GM19035 (cell line): ENCODE measurements at regions not wholly inside any gene's neighbourhood (a gene's known extent, or its start where the extent isn't known, plus 50 kb on each side); places are given as distances from the start of the nearest gene placed in this dataset.
"Not testable (repeated sequence)": the region's sequence is repeated elsewhere in the genome, so short reads cannot be mapped to it uniquely, and the experiment has no call there.

ENCODE experiments used
- ATAC-seq: cut with Tn5 transposase; IDR thresholded peaks from one replicate; pipeline ENCODE4 v1.9.1; 2021; ENCODE audit not compliant: unreplicated experiment

GRCh38 chr18:41631723-41632285 is 323.2 kb upstream of the PIK3C3 start:
- not testable (repeated sequence) for ATAC-seq

- ATAC-seq, result no peak
Measured at GRCh38 chr18:41630232-41630886, 324.7 kb upstream of the PIK3C3 start.

GRCh38 chr18:41624460-41624859 is 330.6 kb upstream of the PIK3C3 start:
- ATAC-seq, result no peak

- no peak for ATAC-seq
Measured at GRCh38 chr18:41621177-41621576, 333.9 kb upstream of the PIK3C3 start.

- ATAC-seq, result no peak
Measured at GRCh38 chr18:41618147-41618546, 336.9 kb upstream of the PIK3C3 start.

GRCh38 chr18:41617647-41618046 is 337.4 kb upstream of the PIK3C3 start:
- ATAC-seq, result no peak

GRCh38 chr18:41613003-41613609 is 341.9 kb upstream of the PIK3C3 start:
- ATAC-seq, result no peak

GRCh38 chr18:41604964-41605363 is 350.1 kb upstream of the PIK3C3 start:
- ATAC-seq, result no peak

GRCh38 chr18:41602034-41602433 is 353.0 kb upstream of the PIK3C3 start:
- no peak for ATAC-seq

GRCh38 chr18:41600693-41601391 is 354.2 kb upstream of the PIK3C3 start:
- ATAC-seq, result no peak

- no peak for ATAC-seq
Measured at GRCh38 chr18:41599466-41599865, 355.6 kb upstream of the PIK3C3 start.

- no peak for ATAC-seq
Measured at GRCh38 chr18:41594582-41594981, 360.5 kb upstream of the PIK3C3 start.

GRCh38 chr18:41593171-41593675 is 361.8 kb upstream of the PIK3C3 start:
- no peak for ATAC-seq

GRCh38 chr18:41587976-41588375 is 367.1 kb upstream of the PIK3C3 start:
- ATAC-seq, result no peak

GRCh38 chr18:41585512-41585911 is 369.5 kb upstream of the PIK3C3 start:
- no peak for ATAC-seq

- ATAC-seq, result no peak
Measured at GRCh38 chr18:41579185-41579584, 375.8 kb upstream of the PIK3C3 start.

GRCh38 chr18:41577529-41577928 is 377.5 kb upstream of the PIK3C3 start:
- no peak for ATAC-seq

- ATAC-seq, result no peak
Measured at GRCh38 chr18:41576643-41577042, 378.4 kb upstream of the PIK3C3 start.

- no peak for ATAC-seq
Measured at GRCh38 chr18:41569867-41570266, 385.2 kb upstream of the PIK3C3 start.

GRCh38 chr18:41561961-41562360 is 393.1 kb upstream of the PIK3C3 start:
- no peak for ATAC-seq

GRCh38 chr18:41558715-41559114 is 396.3 kb upstream of the PIK3C3 start:
- ATAC-seq, result no peak

- ATAC-seq, result no peak
Measured at GRCh38 chr18:41553716-41554115, 401.3 kb upstream of the PIK3C3 start.
